IPS-NIHi7 (cell line): ENCODE measurements at regions not wholly inside any gene's neighbourhood (a gene's known extent, or its start where the extent isn't known, plus 50 kb on each side); places are given as distances from the start of the nearest gene placed in this dataset.
"Not testable (repeated sequence)": the region's sequence is repeated elsewhere in the genome, so short reads cannot be mapped to it uniquely, and the experiment has no call there.

Source experiments
- DNase-seq: peaks from one replicate; pipeline ENCODE4 v3.0.0; 2012; ENCODE audit warnings: mixed read lengths; ENCODE audit errors: extremely low spot score

DNA sequence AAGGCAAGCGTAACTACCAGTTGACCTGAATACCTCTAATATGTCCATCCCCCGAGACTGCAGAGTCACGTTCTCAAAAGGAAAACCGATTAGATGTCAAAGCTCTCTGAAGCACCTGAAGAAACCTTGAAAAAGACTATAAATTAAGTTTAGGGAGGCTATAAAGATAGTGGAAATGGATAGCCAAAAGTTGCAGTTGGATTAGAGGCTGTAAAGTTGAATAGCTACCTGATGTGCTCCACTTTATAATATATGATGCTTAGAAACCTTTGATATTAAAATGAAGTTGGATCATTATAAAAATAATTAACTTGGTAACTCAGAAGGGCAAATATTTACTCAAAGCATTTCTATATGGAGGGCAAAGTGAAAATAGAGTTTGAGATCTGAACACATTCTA, 506.6 kb upstream of the AGA start:
- no peak for DNase-seq

DNA sequence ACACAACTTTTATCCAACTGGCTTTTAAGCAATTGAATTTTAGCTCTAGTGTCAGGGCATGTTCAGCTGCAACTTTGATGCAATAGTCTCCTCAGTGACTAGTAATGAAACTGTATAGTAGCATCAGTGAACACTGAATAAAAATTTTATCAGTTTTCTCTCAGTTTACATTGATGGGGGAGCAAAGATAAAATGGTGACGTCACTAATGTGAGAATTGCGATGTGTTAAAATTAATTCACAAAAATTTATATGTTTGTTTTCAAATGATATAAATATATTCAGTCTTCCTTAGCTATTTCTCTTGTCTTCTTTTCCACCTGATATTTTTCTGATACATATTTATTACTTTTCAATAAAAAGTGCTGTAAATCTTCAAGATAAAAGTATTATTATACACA, 508.8 kb upstream of the AGA start:
- no peak for DNase-seq

DNA sequence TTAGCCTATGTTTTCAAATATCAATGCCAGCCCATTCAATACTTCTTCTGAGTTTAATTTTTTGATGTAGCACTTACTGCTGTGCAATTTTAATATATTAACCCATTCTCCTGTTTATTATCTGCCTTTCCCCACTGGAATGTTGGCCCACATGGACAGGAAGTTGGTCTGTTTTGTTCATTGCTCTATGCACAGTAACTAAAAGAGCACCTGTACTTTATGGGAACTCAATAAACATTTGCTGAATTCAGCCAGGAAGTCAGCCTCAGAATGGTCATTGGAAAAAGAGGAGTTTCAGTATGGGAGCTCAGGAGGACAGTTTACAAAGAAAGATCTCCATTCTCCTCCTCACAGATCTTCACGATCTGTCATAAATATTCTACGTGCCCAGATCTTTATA, 510.5 kb upstream of the AGA start:
- DNase-seq: no peak

DNA sequence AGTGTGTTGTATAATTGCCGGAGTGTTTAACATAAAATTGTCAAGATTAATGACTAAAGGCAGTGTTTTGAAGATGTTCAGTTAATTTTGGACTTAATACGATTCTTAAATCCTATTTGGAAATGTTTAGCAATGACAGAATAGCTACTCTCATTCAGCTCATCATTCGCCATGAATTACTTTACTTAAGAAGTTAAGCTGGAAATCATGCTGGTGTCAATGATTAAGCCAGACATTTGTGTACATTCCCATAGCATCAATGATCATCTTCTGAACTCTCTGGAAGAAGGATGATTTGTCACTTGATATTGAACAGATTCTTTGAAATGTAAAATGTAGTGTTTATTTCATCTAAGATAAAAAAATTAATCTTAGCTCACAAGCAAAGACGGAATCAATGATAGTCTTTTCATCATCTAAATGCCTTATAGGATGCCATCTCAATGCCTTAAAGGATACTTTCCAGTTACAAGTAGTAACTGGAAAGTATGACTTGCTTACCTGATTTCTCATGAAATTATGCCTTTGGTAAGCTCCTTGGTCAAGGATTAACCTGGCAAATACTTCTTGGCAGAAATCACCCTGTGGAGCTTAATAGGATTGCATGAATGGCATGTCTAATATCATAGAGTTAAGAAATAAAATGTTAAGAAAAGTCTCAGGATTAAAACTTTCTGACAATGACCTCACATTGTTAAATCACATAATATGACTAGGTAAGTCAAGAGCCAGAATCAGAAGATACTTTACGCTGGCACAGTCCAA, 515.5 kb upstream of the AGA start:
- DNase-seq: no peak

DNA sequence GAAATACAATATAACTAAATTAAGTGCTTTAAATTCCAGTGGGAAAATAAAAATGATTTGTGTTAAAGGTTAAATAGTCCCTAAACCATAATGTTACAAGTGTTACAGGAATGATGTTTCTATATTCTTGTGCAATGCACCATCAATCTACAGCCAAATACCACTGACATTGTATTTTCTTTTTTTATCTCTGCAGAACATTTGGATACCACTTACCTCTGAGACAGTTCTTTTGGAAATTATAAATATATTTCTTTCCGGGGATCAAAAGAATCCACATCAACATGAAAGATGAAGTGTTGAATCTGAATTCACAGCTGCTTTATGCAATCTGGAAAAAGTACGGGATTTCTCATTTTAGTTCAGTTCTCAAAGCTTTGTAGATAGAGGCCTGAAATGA, 518.3 kb upstream of the AGA start:
- DNase-seq: no peak

DNA sequence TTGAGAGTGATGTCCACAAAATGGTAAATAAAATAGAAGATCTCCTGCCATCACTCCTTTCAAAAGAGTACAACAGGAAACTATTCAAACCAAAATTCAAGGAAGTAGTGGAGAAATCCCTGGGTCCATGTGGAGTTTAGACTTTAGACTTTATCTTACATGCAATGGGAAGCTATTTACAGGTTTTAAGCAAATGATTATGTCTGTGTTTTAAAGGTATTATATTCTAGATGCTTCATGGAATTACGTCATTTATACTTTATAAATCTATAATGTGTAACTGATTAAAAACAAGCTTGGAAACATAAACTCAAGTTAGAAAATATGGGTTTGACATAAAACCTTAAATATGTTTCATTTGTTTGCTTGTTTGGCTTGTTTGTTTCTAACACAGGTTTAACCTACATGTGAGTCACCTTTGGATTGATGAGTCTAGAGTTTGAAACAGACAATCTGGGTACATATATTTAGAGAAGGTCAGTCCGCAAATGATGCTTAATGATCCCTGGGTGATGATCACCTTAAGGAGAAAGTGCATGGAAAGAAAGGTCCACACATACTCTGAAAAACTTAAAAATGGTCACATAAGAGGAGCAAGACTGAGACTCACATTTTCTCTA, 519.6 kb upstream of the AGA start:
- DNase-seq: no peak

DNA sequence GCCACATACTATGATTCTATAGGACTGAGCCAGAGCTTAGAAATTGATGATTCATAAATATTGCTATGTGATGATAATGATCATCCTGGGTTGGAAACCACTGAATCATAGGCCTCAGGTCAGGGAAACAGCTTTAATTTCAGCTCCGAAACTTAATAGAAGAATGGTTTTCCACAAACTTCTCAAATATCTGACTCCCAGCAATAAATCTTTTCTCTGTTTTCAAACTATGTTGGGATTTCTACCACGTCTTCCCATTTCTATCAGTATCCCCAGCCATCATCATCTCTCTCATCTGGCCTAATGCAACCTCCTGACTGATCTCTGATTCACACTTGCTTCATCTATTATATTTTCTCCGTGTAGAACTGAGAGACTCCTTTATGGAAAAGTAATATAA, 521.8 kb upstream of the AGA start:
- no peak for DNase-seq

DNA sequence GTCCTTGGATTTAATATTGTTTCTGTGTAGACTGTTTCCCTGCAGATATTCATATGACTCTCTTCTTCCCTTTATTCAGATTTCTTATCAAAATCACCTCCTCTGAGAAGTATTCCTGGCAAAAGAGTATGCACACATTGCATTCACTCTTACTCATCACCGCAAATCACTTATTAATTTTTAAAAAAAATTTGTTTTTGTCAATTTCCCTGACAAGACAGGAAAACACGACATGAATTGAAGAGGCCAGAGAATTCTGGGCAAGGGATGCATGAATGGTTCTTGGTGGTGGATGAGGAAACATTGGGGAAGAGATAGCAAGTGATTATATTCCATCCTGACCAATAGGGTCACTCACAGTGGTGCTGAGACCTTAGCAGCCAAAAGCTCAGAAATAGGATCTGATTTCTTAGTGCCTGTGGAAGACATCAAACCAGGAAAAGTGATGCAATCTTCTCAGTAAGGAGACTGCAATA, 522.5 kb upstream of the AGA start:
- DNase-seq: no peak

DNA sequence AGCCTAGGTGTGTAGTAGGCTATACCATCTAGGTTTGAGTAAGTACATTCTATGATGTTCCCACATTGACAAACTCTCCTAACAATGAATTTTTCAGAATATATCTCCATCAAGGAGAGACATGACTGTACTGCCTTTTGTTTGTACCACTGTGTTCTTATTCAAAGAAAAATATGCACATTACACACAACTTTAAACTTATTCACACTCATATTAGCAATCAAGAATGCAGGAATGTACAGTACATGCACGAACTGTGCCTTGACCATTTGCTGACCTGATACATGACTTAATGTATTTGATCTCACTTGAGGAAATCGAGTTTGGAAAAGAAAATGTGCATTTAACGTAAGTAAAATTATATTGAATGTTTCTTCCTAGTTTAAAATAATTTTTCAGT, 525.1 kb upstream of the AGA start:
- no peak for DNase-seq

DNA sequence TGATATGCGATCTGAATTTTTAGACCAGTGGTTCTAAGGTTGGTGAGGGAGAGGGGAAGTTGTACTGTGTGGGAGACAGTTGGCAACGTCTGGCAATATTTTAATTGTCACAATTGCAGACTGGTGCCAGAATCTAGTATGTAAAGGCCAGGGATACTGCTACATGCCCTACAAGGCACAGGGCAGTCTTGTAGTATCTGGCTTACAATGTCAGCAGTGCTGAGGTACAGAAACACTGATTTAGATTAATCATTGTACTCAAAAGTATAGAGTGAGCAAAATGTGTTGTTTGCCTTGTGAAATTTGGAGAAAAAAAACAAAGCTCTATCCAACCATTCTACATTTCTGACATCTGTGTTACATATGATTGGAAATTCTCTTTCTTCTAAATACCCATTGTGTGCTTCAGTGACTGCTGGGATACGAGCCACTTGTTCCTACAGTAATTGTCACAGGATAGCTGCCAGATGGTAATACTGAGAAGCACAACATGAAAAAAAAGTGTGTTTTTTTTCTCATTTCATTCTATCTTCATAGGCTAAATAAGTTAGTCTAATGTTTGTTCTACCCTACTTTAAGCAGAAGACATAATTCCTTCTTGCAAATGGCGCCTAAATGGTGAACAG, 526.7 kb upstream of the AGA start:
- no peak for DNase-seq

DNA sequence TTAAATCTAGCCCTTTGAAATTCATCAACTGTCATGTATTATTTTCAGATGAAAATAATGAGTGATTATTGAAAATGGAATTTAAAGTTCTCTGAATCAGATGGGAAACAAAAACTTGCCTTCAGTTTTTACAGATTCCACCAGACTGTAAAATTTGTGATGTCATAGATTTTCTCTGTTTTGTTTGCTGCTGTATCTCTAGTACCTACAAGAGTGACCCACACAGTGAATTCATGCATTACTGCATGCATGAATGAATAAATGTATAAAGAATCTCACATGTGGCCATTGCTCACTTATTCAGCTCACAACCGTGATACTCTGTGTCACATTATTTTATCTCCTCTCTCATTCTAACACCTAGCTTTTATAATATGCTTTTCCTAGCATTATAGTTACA, 532.2 kb upstream of the AGA start:
- DNase-seq: no peak

DNA sequence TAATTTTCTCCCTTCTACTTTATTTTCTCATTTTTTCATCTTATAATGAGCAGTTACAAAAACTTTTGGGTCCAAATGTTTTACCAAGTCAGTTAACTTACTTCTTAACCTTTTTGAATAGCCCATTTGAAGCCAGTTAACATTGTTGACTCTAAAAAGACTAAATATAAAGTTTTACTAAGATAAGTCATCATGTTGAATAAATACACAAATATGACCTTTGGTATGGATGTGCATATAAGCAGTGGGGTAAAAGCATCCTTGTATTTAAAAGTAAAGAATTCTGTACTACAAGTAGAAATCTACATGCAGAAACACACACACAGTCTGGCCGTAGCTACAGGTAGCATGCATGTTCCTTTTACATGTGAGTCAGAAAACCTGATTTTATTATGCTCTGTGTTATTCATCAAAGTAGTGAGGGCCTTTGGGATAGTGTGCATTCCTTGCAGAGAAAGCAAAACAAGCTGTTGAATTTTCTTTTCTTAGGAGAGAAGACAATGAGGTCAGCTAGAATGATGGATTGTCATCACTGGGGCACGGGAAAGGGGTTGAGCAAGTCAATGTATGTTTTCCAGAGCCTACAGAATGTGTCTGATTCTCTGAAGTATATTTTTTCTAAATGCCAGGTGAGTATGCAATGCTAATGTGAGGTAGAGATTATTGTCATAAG, 533.2 kb upstream of the AGA start:
- no peak for DNase-seq

DNA sequence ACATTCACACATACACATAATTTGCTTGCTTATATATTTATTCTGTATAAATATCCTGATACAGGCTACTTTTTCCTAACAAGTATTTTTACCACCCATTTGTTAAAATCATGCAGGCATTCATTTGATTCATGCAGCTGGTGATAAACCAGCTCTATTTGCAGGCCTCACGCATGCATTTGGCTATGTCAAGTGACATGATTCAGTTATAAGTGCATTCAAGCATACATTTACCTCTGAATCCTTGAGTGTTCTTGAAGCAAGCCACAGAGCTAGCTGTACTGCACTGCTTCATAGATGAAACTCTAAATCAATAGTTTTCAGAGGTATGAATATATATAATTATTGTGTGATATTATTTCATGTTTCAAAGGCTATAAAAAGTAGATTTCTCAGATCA, 544.0 kb upstream of the AGA start:
- DNase-seq: no peak

DNA sequence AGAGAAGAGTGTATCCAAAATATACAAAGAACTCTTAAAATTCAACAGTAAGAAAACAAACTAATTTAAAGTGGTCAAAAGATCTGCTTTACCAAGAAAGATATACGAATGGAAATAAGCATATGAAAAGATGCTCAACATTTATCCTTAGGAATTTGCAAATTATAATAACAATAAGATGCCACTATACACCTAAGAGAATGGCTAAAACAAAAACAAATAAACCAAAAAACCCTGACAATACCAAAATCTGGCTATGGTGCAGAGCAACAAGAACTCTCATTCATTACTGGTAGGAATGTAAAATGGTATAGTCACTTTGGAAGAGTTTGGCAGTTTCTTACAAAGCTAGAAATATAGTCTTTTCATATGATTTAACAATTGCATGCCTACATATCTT, 545.7 kb upstream of the AGA start:
- no peak for DNase-seq

DNA sequence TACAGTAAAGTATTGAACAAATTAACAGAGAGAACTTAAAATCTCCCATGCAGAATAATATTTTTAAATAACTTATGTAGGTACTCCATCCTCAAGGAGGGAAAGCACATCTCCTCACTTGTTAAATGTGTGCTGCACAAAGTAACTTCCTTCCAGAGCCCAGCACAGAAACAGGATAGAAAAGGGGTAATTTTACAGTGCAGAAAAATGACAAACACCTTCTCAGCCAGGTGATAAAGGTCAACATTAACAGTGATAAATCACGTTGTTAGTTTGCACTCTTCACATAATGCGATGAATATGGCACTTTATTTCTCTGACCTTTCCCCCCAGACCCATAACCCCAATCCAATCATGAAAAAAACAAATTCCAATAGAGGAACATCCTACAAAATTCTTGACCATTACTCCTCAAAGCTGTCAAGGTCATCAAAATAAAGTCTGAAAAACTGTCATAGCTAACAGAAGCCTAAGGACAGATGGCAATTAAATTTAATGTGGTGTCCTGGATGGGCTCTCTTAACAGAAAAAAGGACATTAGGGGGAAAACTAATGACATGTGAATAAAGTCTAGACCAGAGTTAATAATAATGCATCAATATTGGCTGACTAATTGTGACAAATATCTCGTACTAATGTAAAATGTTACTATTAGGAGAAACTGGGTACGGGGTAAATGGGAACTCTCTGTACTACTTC, 547.4 kb upstream of the AGA start:
- DNase-seq: no peak

DNA sequence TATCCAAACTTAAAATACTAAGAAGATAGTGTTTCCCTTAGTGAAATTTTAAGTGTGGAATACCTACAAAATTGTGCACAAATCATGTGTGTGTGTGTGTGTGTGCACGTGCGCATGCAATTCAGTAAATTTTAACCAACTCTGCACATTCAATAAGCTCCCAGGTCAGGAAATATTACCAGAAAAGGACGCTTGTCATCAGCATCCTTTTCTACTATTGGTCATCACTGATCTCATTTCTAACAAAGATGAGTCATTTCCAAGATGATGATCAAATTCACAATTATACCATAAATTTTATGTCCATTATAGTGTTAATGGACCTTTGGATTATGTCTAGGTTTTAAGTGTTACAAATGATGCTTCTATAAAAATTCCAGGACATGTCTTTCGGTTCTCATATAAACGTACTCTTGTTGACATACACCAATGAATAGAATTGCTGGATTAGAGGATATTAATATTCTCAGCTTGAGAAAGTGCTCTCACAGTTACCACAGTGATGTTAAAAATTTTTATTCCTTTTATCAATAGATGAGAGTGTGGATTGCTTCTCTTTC, 560.9 kb upstream of the AGA start:
- no peak for DNase-seq

DNA sequence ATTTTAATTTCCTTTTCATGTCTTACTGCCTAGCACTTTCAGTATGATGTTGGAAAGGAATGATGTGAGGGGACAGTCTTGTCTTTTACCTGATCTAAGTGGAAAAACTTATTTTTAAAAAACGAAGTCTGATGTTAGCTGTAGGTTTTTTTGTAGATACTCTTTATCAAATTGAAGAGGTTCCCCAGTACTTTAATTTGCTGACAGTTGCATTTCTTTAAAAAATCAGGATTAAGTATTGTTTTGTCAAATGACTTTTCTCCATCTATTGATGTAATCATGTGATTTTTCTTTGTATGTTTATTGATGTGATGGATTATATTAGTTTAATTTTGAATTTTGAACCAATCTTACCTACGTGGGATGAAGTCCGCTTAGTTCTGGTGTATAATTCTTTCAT, 568.4 kb upstream of the AGA start:
- no peak for DNase-seq

DNA sequence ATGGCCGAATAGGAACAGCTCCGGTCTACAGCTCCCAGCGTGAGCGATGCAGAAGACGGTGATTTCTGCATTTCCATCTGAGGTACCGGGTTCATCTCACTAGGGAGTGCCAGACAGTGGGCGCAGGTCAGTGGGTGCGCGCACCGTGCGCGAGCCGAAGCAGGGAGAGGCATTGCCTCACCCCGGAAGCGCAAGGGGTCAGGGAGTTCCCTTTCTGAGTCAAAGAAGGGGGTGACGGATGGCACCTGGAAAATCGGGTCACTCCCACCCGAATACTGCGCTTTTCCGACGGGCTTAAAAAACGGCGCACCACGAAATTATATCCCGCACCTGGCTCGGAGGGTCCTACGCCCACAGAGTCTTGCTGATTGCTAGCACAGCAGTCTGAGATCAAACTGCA, 572.8 kb upstream of the AGA start:
- DNase-seq: not testable (repeated sequence)

DNA sequence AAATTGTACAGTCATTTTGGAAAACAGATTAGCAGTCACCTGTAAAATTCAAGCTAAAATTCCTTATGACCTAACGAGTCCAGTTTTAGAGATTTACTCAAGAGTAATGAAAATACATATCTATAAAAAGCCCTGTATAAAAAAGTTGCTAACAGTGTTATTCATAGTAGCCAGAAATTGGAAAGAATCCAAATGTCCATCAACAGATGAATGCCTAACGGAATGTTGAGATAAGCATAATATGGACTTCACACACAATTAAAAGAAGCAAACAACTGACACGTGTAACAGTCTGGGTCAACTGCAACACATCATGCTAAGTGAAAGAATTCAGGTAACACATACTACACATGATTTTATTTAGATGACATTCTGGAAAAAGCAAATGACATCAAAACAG, 584.8 kb upstream of the AGA start:
- DNase-seq: no peak

DNA sequence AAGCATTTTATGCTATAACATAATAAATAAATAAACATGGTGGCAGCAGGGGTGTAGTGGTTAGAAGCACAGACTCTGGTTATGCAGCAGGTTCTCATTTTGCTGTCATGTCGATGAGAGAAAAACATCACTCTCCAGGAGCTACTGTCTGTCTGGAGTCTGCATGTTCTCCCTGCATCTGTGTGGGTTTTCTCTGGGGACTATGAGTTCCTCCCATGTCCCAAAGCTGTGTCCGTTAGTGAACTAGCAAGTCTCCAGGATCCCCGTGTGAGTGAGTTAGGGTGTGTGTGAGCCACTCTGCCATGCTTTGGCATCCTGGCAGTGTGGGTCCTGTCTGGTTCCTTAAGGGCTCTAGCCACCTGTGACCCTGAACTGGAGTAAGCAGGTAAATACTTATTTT, 585.6 kb upstream of the AGA start:
- DNase-seq: no peak

DNA sequence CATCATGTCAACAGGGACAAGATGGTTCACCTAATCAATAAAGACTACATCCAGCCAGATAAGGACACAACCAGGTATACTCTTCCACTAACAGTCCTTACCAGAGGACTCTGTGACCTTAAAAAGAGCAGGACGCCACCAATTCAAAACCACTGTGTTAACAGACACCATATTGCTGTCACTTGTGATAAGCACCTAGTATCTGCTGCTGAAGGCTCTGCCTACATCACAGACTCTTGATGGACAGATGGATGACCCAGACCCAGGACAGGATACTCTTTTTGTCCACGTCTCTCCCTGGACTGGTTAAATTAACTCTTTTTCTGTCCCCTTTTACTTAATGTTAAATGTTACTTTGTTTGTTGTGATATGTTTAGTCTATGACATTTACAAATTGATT, 586.2 kb upstream of the AGA start:
- DNase-seq: no peak
